ENCODE measurements at regions not wholly inside any gene's neighbourhood (a gene's known extent, or its start where the extent isn't known, plus 50 kb on each side); places are given as distances from the start of the nearest gene placed in this dataset.
"Not testable (repeated sequence)": the region's sequence is repeated elsewhere in the genome, so short reads cannot be mapped to it uniquely, and the experiment has no call there.

DNA sequence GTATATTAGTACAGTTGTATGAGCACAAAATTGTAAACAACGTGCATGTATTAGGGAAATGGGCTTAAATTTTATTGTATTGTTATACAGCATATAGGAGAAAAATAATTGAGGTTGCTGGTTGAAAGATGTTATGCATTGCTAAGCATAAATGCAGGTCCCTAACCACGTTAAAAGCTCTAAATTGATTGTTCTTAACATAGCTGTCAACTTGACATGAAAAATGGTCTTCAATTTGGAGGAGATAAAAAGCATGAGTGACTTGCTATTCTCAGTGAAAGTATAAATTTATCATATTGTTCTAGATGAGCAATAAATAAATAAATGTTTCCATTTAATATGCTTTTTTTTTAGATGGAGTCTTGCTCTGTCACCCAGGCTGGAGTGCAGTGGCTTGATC is 506.6 kb upstream of the ATXN7L3B start:
- H3K4me1 ChIP-seq, result no peaks in the 10 kb centered on the region
- no peak for ATAC-seq (ENCODE audit: low FRiP score in 2 of 2)
- no peak overlapping the region for H3K27ac ChIP-seq
- H3K4me3 ChIP-seq, result no peak overlapping the region
- TF ChIP-seq EP300 (IDR thresholded peaks at IDR 0.05) (no peak), POLR2AphosphoS5 (IDR thresholded peaks at IDR 0.05) (no peak), POLR2A (IDR thresholded peaks at IDR 0.05) (no peak)
- TF ChIP-seq, protein P1, sequence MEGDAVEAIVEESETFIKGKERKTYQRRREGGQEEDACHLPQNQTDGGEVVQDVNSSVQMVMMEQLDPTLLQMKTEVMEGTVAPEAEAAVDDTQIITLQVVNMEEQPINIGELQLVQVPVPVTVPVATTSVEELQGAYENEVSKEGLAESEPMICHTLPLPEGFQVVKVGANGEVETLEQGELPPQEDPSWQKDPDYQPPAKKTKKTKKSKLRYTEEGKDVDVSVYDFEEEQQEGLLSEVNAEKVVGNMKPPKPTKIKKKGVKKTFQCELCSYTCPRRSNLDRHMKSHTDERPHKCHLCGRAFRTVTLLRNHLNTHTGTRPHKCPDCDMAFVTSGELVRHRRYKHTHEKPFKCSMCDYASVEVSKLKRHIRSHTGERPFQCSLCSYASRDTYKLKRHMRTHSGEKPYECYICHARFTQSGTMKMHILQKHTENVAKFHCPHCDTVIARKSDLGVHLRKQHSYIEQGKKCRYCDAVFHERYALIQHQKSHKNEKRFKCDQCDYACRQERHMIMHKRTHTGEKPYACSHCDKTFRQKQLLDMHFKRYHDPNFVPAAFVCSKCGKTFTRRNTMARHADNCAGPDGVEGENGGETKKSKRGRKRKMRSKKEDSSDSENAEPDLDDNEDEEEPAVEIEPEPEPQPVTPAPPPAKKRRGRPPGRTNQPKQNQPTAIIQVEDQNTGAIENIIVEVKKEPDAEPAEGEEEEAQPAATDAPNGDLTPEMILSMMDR (IDR thresholded peaks at IDR 0.05), result no peak
- WGBS, 2 donors, result 51 to 52% methylated on average over 2 of the region's 2 CpGs
- H3K27me3 ChIP-seq, result no peaks in the 10 kb centered on the region
- no peaks in the 10 kb centered on the region for H3K36me3 ChIP-seq
- no peak for DNase-seq
- no peaks in the 10 kb centered on the region for H3K9me3 ChIP-seq

DNA sequence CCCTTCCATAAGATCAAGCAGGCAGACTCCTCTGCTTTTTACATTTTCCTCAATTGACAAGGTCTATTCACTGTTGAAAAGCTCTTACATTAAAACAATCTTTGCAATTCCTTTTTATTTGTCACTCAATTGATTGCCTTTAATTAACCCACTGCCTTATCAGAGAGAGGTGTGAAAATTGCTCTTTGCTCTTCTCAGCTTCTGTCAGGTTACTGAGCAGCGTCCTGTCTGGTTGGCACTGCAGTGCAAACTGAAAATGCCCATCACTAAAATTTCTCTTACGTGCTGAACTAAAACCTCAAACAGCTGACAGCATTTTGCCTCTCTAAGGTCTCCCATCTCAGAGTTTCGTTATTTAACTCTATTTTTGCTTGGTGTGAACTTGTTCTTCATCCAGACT is 504.1 kb upstream of the ATXN7L3B start:
- TF ChIP-seq, protein P1 (IDR thresholded peaks at IDR 0.05), result no peak
- TF ChIP-seq POLR2A (IDR thresholded peaks at IDR 0.05) (no peak), POLR2AphosphoS5 (IDR thresholded peaks at IDR 0.05) (no peak), EP300 (IDR thresholded peaks at IDR 0.05) (no peak)
- ATAC-seq (ENCODE audit: low FRiP score in 2 of 2) (no peak), DNase-seq (no peak)
- no peak overlapping the region for H3K4me3 ChIP-seq
- no peaks in the 10 kb centered on the region for H3K9me3 ChIP-seq
- no peaks in the 10 kb centered on the region for H3K4me1 ChIP-seq
- no peak overlapping the region for H3K27ac ChIP-seq
- H3K36me3 ChIP-seq, result no peaks in the 10 kb centered on the region
- WGBS, 2 donors, result 48 to 57% methylated on average over 3 of the region's 3 CpGs
- H3K27me3 ChIP-seq, result no peaks in the 10 kb centered on the region

DNA sequence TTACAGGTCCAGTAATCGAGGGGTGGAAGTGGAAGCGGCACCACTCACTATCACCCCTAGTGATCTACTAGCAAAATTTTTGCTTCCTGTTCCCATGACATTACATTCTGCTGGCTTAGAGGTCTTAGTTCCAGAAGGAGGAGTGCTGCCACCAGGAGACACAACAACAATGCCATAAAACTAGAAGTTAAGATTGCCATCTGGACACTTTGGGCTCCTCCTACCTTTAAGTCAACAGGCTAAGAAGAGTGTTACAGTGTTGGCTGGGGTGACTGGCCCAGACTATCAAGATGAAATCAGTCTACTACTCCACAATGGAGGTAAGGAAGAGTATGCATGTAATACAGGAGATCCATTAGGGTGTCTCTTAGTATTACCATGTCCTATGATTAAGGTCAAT is 498.5 kb upstream of the ATXN7L3B start:
- not testable (repeated sequence) for H3K4me1 ChIP-seq; H3K4me3 ChIP-seq; DNase-seq; H3K27ac ChIP-seq; H3K36me3 ChIP-seq; ATAC-seq (ENCODE audit: low FRiP score in 2 of 2); H3K27me3 ChIP-seq; H3K9me3 ChIP-seq
- 88 to 100% methylated on average over 2 of the region's 2 CpGs for WGBS, 2 donors

DNA sequence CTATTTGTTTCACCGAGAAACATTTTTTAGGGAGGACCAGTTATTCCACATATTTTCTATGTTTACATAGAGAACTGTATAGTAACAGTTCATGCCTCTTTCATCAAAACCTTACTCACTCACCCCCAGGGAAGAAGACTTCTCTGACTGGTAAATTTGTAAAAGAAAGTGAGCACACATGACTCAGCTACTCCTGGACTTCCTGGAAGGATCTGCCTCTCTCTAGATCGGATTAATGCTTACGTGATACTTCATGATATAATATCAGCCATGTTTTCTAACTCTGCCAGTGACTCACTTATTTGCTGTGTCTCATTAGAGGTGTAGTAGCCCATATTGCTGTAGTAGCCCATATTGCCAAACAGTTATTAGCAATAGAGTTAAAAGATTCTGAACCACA is 494.3 kb upstream of the ATXN7L3B start:
- no peak for ATAC-seq (ENCODE audit: low FRiP score in 2 of 2)
- 67 to 69% methylated on average over 3 of the region's 3 CpGs for WGBS, 2 donors
- no peak overlapping the region for H3K27ac ChIP-seq
- no peaks in the 10 kb centered on the region for H3K9me3 ChIP-seq
- TF ChIP-seq EP300 (IDR thresholded peaks at IDR 0.05) (no peak), POLR2A (IDR thresholded peaks at IDR 0.05) (no peak), POLR2AphosphoS5 (IDR thresholded peaks at IDR 0.05) (no peak)
- TF ChIP-seq, protein P1 (IDR thresholded peaks at IDR 0.05), result no peak
- no peaks in the 10 kb centered on the region for H3K36me3 ChIP-seq
- DNase-seq, result no peak
- H3K27me3 ChIP-seq, result no peaks in the 10 kb centered on the region
- no peak overlapping the region for H3K4me3 ChIP-seq
- H3K4me1 ChIP-seq, result no peaks in the 10 kb centered on the region

DNA sequence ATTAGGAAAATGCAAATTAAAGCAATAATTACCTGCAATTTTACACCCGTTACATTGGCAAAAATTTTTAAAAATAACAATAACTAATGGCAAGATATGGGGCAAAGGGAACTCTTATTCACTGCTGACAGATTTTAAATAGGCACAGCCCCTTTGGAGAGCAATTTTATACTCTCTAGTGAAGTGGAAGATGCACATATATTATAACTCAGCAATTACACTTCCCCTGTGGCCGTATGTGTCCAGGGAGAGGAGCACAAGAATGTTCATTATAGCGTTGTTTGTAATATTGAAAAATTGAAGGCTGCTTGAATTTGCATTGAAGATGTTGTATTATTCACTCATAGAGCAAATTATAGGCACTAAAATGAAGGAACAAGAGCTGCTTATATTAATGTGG is 488.3 kb upstream of the ATXN7L3B start:
- H3K4me1 ChIP-seq, result no peaks in the 10 kb centered on the region
- no peak for DNase-seq
- no peak for ATAC-seq (ENCODE audit: low FRiP score in 2 of 2)
- no peaks in the 10 kb centered on the region for H3K36me3 ChIP-seq
- H3K27ac ChIP-seq, result no peak overlapping the region
- 78 to 80% methylated on average over 3 of the region's 3 CpGs for WGBS, 2 donors
- TF ChIP-seq, protein P1 (IDR thresholded peaks at IDR 0.05), result no peak
- TF ChIP-seq POLR2A (IDR thresholded peaks at IDR 0.05), result no peak
- no peak for TF ChIP-seq EP300 (IDR thresholded peaks at IDR 0.05)
- no peak for TF ChIP-seq POLR2AphosphoS5 (IDR thresholded peaks at IDR 0.05)
- no peaks in the 10 kb centered on the region for H3K27me3 ChIP-seq
- H3K4me3 ChIP-seq, result no peak overlapping the region
- H3K9me3 ChIP-seq, result no peaks in the 10 kb centered on the region
